ENCODE measurements at regions not wholly inside any gene's neighbourhood (a gene's known extent, or its start where the extent isn't known, plus 50 kb on each side); places are given as distances from the start of the nearest gene placed in this dataset.

- no peak for TF ChIP-seq ZNF462 (CRISPR knock-in tag; IDR thresholded peaks at IDR 0.05)
- no peak for TF ChIP-seq JUNB (IDR thresholded peaks at IDR 0.05; ENCODE audit: unreplicated experiment)
- no peak for TF ChIP-seq ZNF114 (CRISPR knock-in tag; IDR thresholded peaks at IDR 0.05)
- no peak for TF ChIP-seq ETS1 (IDR thresholded peaks at IDR 0.05)
Observed at GRCh38 chr14:87712396-87713090, 280.4 kb downstream of the GALC start (continued).

GRCh38 chr14:87705439-87705896 lies 287.5 kb downstream of the GALC start:
- ATAC-seq, result no peak
- H3K4me3 Mint-ChIP-seq, result no peak overlapping the region
- H3K36me3 Mint-ChIP-seq (ENCODE audit: low read depth), result no peaks in the 10 kb centered on the region; the same call in 2 of the 3 replicates
- Histone ChIP-seq H2AFZ (no peak overlapping the region), H4K20me1 (replicated peaks; ENCODE audit: insufficient read depth) (no peaks in the 10 kb centered on the region), H3F3A (replicated peaks; ENCODE audit: low read depth) (no peaks in the 10 kb centered on the region), H3K27me3 (ENCODE audit: insufficient read depth) (no peaks in the 10 kb centered on the region), H3K36me3 (ENCODE audit: insufficient read depth) (no peaks in the 10 kb centered on the region), H3K4me1 (ENCODE audit: insufficient read depth) (no peaks in the 10 kb centered on the region), H3K79me2 (replicated peaks; ENCODE audit: insufficient read depth) (no peaks in the 10 kb centered on the region), H3K9me2 (ENCODE audit: insufficient read depth) (peaks cover 18% of the 10 kb centered on the region; the same call in 1 of the 2 replicates), H3K4me2 (no peak overlapping the region), H3K27ac (ENCODE audit: low read depth) (no peak overlapping the region), H3K4me3 (no peak overlapping the region)
- no peaks in the 10 kb centered on the region for H3K4me1 Mint-ChIP-seq
- no peaks in the 10 kb centered on the region for H3K9me3 Mint-ChIP-seq
- no peaks in the 10 kb centered on the region for H3K27me3 Mint-ChIP-seq (ENCODE audit: insufficient read depth, low read depth, poor library complexity)
- no peak for DNase-seq (ENCODE audit: low spot score)
- no peak overlapping the region for H3K27ac Mint-ChIP-seq
- no peak for TF ChIP-seq NANOG (IDR thresholded peaks at IDR 0.05; ENCODE audit: borderline replicate concordance)
- no peak for TF ChIP-seq EZH2 (IDR thresholded peaks at IDR 0.05; ENCODE audit: low read depth, unreplicated experiment)
- TF ChIP-seq, protein P1, sequence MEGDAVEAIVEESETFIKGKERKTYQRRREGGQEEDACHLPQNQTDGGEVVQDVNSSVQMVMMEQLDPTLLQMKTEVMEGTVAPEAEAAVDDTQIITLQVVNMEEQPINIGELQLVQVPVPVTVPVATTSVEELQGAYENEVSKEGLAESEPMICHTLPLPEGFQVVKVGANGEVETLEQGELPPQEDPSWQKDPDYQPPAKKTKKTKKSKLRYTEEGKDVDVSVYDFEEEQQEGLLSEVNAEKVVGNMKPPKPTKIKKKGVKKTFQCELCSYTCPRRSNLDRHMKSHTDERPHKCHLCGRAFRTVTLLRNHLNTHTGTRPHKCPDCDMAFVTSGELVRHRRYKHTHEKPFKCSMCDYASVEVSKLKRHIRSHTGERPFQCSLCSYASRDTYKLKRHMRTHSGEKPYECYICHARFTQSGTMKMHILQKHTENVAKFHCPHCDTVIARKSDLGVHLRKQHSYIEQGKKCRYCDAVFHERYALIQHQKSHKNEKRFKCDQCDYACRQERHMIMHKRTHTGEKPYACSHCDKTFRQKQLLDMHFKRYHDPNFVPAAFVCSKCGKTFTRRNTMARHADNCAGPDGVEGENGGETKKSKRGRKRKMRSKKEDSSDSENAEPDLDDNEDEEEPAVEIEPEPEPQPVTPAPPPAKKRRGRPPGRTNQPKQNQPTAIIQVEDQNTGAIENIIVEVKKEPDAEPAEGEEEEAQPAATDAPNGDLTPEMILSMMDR (conservative IDR thresholded peaks at IDR 0.05; ENCODE audit: low read depth in 2 of 2), result no peak
- no peak for TF ChIP-seq EZH2phosphoT487 (IDR thresholded peaks at IDR 0.05; ENCODE audit: unreplicated experiment)
- TF ChIP-seq ZNF114 (CRISPR knock-in tag; IDR thresholded peaks at IDR 0.05), result no peak

Data from GM23338 (cell line).